Tongue (tissue), 1 donor: ENCODE measurements at regions not wholly inside any gene's neighbourhood (a gene's known extent, or its start where the extent isn't known, plus 50 kb on each side); places are given as distances from the start of the nearest gene placed in this dataset.
A peak's percentile ranks its signal among the peaks of the same experiment; 100 is the strongest.

ENCODE experiments used
- DNase-seq: peaks from one replicate; pipeline ENCODE4 v3.0.0-alpha.2; 2015

- peak; percentile 26 for DNase-seq
Measured at GRCh38 chr1:58911841-58912499, 128.1 kb upstream of the JUN start.

- DNase-seq: no peak
Measured at GRCh38 chr1:58914925-58915324, 131.1 kb upstream of the JUN start.

GRCh38 chr1:58917436-58917835 is 133.6 kb upstream of the JUN start:
- DNase-seq: no peak

- DNase-seq: no peak
Measured at GRCh38 chr1:58919226-58919958, 135.5 kb upstream of the JUN start.

GRCh38 chr1:58919959-58920321 is 136.1 kb upstream of the JUN start:
- no peak for DNase-seq

- no peak for DNase-seq
Measured at GRCh38 chr1:58921342-58921741, 137.5 kb upstream of the JUN start.

GRCh38 chr1:58921751-58922150 is 137.9 kb upstream of the JUN start:
- DNase-seq: no peak

- DNase-seq: peak; percentile 85
Measured at GRCh38 chr1:58922302-58923089, 138.6 kb upstream of the JUN start.

GRCh38 chr1:58923090-58923470 is 139.2 kb upstream of the JUN start:
- DNase-seq: no peak

- no peak for DNase-seq
Measured at GRCh38 chr1:58924016-58924565, 140.2 kb upstream of the JUN start.

GRCh38 chr1:58924821-58925220 is 141.0 kb upstream of the JUN start:
- no peak for DNase-seq

- DNase-seq: no peak
Measured at GRCh38 chr1:58925247-58925646, 141.4 kb upstream of the JUN start.

- DNase-seq: no peak
Measured at GRCh38 chr1:58926152-58926551, 142.3 kb upstream of the JUN start.

GRCh38 chr1:58927041-58927721 is 143.3 kb upstream of the JUN start:
- no peak for DNase-seq

- DNase-seq: no peak
Measured at GRCh38 chr1:58927722-58928085, 143.9 kb upstream of the JUN start.

GRCh38 chr1:58928514-58928913 is 144.7 kb upstream of the JUN start:
- DNase-seq: no peak

GRCh38 chr1:58929671-58930325 is 146.0 kb upstream of the JUN start:
- DNase-seq: no peak

- no peak for DNase-seq
Measured at GRCh38 chr1:58931024-58931423, 147.2 kb upstream of the JUN start.

- no peak for DNase-seq
Measured at GRCh38 chr1:58931756-58932155, 147.9 kb upstream of the JUN start.

- no peak for DNase-seq
Measured at GRCh38 chr1:58932859-58933598, 149.2 kb upstream of the JUN start.

- DNase-seq: no peak
Measured at GRCh38 chr1:58933599-58933926, 149.7 kb upstream of the JUN start.
